HG03139 (cell line): ENCODE measurements at regions not wholly inside any gene's neighbourhood (a gene's known extent, or its start where the extent isn't known, plus 50 kb on each side); places are given as distances from the start of the nearest gene placed in this dataset.

ENCODE experiments used
- ATAC-seq: cut with Tn5 transposase; IDR thresholded peaks from one replicate; pipeline ENCODE4 v1.9.1; 2021; ENCODE audit not compliant: unreplicated experiment

- no peak for ATAC-seq
These were observed 241.2 kb upstream of the NCKAP5 start for GRCh38 chr2:133809485-133809884.

GRCh38 chr2:133810559-133810958, 242.3 kb upstream of the NCKAP5 start:
- no peak for ATAC-seq

GRCh38 chr2:133811409-133812125, 243.3 kb upstream of the NCKAP5 start:
- no peak for ATAC-seq

- ATAC-seq = no peak
These were observed 244.8 kb upstream of the NCKAP5 start for GRCh38 chr2:133812826-133813617.

GRCh38 chr2:133814890-133815289, 246.6 kb upstream of the NCKAP5 start:
- ATAC-seq = no peak

- ATAC-seq = no peak
These were observed 247.8 kb upstream of the NCKAP5 start for GRCh38 chr2:133816037-133816436.

- no peak for ATAC-seq
These were observed 249.7 kb upstream of the NCKAP5 start for GRCh38 chr2:133817680-133818566.

GRCh38 chr2:133818661-133819060, 250.4 kb upstream of the NCKAP5 start:
- no peak for ATAC-seq

GRCh38 chr2:133819906-133820305, 251.6 kb upstream of the NCKAP5 start:
- no peak for ATAC-seq

- ATAC-seq = no peak
These were observed 253.0 kb upstream of the NCKAP5 start for GRCh38 chr2:133821107-133821760.

- no peak for ATAC-seq
These were observed 254.4 kb upstream of the NCKAP5 start for GRCh38 chr2:133822517-133823225.

GRCh38 chr2:133823226-133823550, 254.9 kb upstream of the NCKAP5 start:
- no peak for ATAC-seq

GRCh38 chr2:133824869-133825268, 256.6 kb upstream of the NCKAP5 start:
- ATAC-seq = no peak

GRCh38 chr2:133825778-133826177, 257.5 kb upstream of the NCKAP5 start:
- no peak for ATAC-seq

- no peak for ATAC-seq
These were observed 260.6 kb upstream of the NCKAP5 start for GRCh38 chr2:133828913-133829312.

GRCh38 chr2:133829450-133830020, 261.3 kb upstream of the NCKAP5 start:
- ATAC-seq = no peak

- no peak for ATAC-seq
These were observed 265.5 kb upstream of the NCKAP5 start for GRCh38 chr2:133833746-133834145.

- peak; percentile 71 for ATAC-seq
These were observed 267.8 kb upstream of the NCKAP5 start for GRCh38 chr2:133835821-133836619.

GRCh38 chr2:133836691-133837345, 268.6 kb upstream of the NCKAP5 start:
- no peak for ATAC-seq
